H54 (cell line): ENCODE measurements at regions not wholly inside any gene's neighbourhood (a gene's known extent, or its start where the extent isn't known, plus 50 kb on each side); places are given as distances from the start of the nearest gene placed in this dataset.

Experiments
- DNase-seq: peaks from one replicate; pipeline ENCODE4 v3.0.0; 2011; ENCODE audit warnings: low spot score, mixed read lengths; ENCODE audit not compliant: insufficient read length
- FAIRE-seq: peaks from 3 replicates; lab custom pipeline; 2011; peaks lifted over from hg19 to GRCh38; lab: Jason Lieb, UNC
- POLR2A ChIP-seq: IDR thresholded peaks from 2 replicates; pipeline ENCODE4 v1.6.1; 2011; ENCODE audit warnings: low read depth, mild to moderate bottlenecking, low read length

DNA sequence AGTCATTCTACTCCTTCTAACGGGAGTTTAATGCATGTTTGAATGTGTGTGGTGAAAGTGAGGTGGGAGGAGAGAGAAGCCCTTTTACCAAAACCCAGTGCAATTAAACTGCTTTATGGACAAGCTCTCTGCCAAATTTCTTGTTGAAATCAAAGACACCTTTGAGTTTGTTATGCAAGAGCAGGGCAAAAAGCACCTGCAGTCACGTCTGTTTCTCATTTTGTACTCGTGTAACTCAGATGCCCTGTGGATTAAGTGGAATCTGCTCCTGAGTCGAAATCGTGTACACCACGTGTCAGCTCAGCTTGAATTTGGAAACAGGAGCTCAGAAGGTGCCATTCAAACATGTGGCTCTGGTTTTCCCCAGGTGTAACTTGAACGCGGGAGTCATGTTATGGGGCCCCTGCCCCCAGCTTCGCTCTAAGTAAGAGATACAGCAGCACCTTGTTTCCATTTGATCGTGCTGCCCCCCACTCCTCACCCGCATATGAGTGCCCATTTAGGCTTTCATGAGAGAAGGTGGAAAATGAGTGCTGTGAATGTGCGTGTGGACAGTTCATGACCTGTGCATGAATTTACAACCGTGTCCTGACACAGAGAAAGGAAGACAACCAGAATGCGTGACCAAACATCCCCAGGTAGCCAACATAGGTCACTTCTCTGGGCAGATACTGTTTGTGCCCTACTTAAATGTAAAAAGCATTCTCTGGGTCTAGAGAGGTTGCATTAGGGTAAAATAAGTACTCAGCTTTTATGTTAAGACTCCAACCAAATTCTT is 347.0 kb upstream of the SLC30A5 start:
- DNase-seq (no peak), FAIRE-seq (no peak)
- no peak for TF ChIP-seq POLR2A

DNA sequence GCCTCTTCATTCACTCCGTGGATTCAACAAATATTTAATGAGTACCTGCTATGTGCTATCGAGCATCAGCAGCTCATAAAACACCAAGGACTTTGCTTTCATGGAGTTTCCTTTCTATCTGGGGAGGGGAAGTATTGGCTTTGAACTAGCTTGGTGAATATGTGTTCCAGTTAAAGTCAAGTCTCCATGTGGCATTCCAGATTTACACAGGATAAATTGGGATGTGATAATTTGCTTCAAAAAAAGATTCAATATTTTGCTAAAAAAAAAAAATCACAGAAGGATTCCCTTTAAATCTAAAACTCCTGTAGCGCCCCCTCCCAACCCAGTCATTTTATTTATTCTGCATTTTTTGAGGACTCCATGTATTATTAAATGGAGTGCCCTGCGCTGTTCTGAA is 346.3 kb upstream of the SLC30A5 start:
- DNase-seq = no peak
- no peak for FAIRE-seq
- no peak for TF ChIP-seq POLR2A

GRCh38 chr5:68748101-68748500 is 345.7 kb upstream of the SLC30A5 start:
- no peak for FAIRE-seq
- no peak for TF ChIP-seq POLR2A
- no peak for DNase-seq

DNA sequence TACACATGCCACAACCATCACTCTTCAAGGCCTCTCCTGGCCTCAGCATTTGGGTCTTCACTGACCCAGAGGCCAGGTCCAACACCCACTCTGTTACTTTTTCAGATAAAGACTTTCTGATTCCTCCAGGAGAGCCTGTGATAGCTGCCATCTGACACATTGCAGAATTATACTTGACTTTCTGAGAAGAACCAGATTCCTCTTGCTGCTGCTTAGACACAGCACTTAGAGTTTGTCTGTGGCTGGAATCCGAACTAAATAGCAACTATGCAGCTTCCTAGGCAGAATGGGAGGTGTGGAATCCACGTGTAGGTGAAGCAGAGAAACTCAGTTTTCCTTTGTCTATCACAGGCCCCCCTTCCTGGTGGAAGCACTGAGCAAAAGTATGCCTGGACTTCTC is 344.7 kb upstream of the SLC30A5 start:
- no peak for TF ChIP-seq POLR2A
- DNase-seq (no peak), FAIRE-seq (no peak)

- FAIRE-seq = no peak
- no peak for TF ChIP-seq POLR2A
- DNase-seq = no peak
Measured at GRCh38 chr5:68749631-68750030, 344.2 kb upstream of the SLC30A5 start.

- TF ChIP-seq POLR2A = no peak
- DNase-seq (no peak), FAIRE-seq (no peak)
Measured at GRCh38 chr5:68751661-68752060, 342.2 kb upstream of the SLC30A5 start.

DNA sequence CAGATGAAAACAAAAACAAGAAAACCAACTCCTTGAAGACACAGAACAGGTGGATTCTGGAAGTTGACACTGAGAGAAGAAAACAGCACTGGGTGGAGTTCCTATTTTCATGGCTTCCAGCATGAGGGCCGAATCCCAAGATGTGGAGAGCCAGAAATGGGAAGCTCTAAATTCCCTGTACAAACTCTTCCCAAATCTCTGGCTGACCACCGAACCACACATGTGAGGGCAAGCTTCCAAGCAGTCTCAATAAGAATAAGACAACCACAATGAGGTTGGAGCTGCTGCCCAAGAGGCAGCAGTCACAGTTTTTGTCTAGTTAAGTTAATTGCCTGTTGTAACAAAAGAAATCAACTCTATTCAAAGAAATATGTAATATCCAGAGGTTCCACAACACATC is 339.3 kb upstream of the SLC30A5 start:
- no peak for TF ChIP-seq POLR2A
- FAIRE-seq (no peak), DNase-seq (no peak)

DNA sequence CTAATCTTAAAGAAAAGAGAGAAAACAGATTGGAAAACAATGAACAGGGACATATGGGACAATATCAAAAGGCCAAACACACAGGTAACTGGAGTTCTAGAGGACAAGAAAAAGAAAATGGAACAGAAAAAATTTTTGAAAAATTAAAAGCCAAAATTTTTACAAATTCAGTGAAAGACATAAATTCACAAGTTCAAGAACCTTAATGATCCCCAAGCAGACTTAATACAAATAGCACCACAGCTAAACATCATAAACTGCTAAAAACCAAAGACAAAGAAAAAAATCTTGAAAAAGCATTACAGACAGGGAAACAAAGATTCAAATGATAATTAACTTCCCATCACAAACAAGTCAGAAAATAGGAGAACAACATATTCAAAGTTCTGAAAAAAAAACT is 338.5 kb upstream of the SLC30A5 start:
- TF ChIP-seq POLR2A = no peak
- FAIRE-seq (no peak), DNase-seq (no peak)

DNA sequence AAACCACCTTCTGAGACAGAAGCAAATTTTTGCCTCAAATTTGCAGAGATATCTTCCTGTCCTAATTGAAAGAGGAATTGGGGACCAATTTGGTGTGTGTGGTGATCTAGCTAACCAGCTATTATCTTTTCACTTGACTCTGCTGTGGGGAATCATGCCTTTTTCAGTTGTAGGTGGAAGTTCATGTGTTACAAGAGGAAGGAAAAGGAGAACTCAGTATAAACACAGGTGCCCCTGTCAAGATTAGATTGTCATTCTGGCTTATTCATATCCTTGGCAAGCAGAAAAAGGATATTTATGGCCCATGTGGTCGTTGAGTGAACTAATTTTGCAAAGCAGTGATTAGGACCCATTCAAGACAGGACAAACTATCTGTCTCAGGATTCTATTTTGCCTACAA is 336.8 kb upstream of the SLC30A5 start:
- no peak for TF ChIP-seq POLR2A
- FAIRE-seq = no peak
- no peak for DNase-seq

DNA sequence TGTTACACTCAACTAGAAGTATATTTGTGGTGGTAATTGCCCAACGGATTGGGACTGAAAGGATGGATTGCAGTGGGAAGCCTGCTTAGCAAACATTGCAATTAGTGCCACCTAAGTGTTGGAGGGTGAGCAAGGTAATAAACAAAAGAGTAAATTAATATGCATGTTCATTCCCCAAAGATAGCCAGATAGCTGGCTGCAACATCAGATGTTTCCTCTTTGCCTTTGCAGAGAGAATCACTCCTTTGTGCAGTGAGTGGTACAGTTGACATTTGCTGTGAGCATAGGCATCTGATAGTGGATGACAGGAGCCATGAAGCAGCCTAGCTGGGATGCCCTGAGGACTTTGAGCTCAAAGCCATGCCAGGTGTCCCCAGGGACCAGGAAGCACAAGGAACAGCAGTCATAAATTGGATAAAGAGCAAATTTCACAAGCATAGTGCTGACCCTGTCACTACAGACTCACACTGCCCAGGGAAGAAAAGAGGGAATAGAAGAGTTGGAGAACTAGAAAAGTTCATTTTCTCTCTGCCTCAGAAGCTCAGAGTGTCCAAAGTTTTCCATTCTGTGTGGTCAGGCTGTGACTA is 336.1 kb upstream of the SLC30A5 start:
- DNase-seq = no peak
- FAIRE-seq = no peak
- no peak for TF ChIP-seq POLR2A

DNA sequence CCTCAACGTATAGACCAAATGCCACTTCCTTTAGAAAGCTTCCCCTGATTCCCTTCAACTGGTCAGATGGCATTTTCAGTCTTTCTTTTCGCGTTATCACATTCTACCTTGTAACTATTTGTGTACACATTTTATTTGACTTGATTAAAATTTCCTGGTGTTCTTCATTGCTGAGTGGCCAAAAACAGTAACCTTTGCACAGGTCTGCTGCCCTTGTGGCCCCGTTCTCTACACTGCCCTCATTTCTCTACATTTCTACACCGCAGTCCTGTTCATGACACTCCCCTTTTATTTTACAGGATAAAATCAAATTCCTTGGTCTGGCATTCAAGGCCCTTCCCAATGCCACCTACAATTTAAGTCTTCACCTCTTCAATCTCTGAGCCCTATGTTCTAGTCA is 334.2 kb upstream of the SLC30A5 start:
- no peak for FAIRE-seq
- TF ChIP-seq POLR2A = no peak
- DNase-seq = no peak

- no peak for FAIRE-seq
- no peak for TF ChIP-seq POLR2A
- DNase-seq = no peak
Measured at GRCh38 chr5:68762201-68762600, 331.6 kb upstream of the SLC30A5 start.

GRCh38 chr5:68766952-68767464 is 326.8 kb upstream of the SLC30A5 start:
- no peak for TF ChIP-seq POLR2A
- DNase-seq = no peak
- no peak for FAIRE-seq

GRCh38 chr5:68770551-68770950 is 323.3 kb upstream of the SLC30A5 start:
- no peak for FAIRE-seq

DNA sequence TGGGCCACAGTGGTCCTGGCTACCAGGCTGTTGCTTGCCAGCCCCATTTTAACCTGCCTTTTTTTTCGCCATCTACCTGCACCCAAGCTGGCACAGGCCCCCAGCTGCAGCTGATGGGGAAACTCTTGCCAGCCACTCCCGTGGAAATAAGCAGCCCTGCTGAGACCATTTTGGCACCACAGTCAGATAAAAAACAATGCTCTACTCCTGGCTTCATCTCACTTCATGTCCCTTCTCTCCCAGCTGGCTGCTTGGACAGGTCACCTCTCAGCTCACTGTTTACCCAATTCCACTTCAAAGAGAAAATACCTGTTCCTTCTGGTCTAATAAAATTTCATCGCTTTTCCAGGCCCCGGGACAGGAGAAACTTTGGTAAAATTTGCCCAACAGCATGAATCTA is 322.6 kb upstream of the SLC30A5 start:
- DNase-seq (no peak), FAIRE-seq (no peak)
- no peak for TF ChIP-seq POLR2A

More at GRCh38 chr5:68770551-68770950, 323.3 kb upstream of the SLC30A5 start:
- no peak for DNase-seq
- TF ChIP-seq POLR2A = no peak
